NCI-H2107 treated with DMSO at 0.1 percent for 48 hours (cell line): ENCODE measurements at regions not wholly inside any gene's neighbourhood (a gene's known extent, or its start where the extent isn't known, plus 50 kb on each side); places are given as distances from the start of the nearest gene placed in this dataset.
"Not testable (repeated sequence)": the region's sequence is repeated elsewhere in the genome, so short reads cannot be mapped to it uniquely, and the experiment has no call there.

Source experiments
- DNase-seq: peaks from one replicate; lab custom pipeline; 2025; ENCODE audit not compliant: unreplicated experiment; lab: John Stamatoyannopoulos, UW

DNA sequence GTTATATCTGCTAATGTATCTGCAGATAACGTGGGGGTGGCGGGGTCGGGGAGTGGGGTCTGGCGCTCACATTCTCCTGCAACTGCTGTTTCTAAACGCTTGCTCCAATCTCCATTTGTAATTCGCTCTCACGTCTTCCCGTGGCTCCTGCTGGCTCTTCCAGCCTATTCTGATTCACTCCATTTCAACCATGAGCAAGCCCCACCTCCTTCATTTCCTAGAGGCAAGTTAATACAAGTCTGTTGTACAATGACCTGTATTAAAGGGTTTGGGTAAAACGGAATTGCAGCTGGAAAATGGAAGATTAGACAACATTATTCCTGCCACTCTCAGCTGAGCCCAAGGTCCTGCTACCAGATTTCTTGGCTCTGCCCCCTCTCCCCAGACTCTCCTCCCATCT is 132.3 kb downstream of the CSNK2A3 start:
- DNase-seq = no peak

DNA sequence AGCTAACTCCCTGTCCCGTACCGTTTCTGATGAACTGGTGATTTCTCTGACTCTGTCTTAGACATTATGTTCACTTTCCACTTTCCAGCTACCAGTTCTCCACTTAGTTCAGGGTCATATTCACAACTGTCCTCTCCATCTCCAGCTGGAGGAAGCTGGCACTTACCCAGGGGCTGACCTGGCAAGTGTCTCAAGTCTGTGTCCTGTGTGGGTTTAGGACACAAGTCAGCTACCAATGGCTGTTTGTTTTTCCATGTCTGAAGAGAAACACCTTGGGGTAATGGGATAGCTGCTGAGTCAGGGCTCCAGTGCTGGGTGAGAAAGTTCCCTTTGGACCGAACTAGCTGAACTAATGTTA is 134.4 kb downstream of the CSNK2A3 start:
- DNase-seq = no peak

DNA sequence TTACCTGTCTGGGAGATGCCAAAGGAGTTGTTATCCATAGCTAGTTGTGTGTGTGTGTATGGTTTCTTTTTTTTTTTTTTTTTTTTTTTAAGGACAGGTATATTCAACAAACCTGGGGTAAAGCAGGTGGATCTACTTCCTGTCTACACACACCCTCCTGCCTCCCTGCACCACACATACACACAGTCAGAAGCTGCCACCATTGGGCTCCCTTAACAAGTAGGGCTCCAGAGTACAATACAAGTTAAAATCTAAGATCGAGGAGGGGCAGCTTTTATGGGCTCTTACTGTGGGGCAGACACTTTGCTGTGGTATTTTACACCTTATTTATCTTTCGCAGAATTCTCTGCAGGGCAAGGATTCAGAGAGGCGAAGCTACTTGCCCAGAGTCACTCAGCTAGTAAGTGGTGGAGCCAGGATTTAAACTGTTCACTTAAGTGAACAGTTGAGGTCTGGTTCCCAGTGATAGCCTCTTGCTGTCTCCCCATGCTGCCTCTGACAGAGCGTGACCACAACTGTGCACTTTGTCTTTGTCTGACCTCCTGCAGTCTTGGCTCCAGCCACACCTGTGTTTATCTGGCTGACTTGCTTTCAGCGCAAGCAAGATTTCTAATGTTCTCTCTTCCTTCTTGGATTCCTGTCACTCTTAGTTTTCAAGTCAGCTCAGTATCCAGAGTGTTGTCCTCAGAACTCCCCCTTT is 135.0 kb downstream of the CSNK2A3 start:
- peak; percentile 17 for DNase-seq

DNA sequence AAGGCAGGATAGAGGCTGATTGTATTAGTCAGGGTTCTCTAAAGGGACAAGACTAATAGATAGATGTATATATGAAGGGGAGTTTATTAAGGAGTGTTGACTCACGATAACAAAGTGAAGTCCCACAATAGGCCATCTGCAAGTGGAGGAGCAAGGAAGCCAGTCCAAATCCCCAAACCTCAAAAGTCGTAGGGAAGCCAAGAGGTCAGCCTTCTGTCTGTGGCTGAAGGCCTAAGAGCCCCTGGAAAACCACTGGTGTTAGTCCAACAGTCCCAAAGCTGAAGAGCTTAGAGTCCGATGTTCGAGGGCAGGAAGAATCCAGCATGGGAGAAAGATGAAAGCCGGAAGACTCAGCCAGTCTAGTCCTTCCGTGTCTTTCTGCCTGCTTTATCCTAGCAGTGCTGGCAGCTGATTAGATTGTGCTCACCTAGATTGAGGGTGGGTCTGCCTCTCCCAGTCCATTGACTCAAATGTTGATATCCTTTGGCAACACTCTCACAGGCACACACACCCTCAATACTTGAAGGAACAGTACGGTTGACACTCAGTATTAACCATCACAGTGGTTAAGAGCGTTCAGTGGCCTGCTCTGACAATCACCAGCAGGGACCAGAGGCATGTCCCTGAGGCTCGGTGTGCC is 135.6 kb downstream of the CSNK2A3 start:
- no peak for DNase-seq

DNA sequence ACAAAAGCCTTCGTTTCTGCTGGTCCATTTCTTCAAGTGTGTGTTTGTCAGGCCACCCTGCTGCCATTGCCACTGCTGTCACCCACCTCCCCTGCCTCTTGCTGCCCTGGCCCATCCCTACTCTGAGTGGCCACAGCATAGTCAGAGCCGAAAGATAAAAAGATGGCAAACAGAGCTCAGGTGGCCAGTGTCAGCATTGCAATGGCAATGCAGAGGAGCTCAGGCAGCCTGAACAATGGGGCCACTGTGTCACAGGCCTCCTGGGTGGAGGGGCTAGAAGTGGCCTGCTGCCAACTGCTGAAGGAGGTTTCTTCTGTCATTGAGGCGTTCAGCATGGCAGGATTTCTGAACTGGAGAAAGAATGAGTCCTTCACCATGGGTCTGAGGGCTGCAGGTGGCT is 137.1 kb downstream of the CSNK2A3 start:
- peak; percentile 27 for DNase-seq

DNA sequence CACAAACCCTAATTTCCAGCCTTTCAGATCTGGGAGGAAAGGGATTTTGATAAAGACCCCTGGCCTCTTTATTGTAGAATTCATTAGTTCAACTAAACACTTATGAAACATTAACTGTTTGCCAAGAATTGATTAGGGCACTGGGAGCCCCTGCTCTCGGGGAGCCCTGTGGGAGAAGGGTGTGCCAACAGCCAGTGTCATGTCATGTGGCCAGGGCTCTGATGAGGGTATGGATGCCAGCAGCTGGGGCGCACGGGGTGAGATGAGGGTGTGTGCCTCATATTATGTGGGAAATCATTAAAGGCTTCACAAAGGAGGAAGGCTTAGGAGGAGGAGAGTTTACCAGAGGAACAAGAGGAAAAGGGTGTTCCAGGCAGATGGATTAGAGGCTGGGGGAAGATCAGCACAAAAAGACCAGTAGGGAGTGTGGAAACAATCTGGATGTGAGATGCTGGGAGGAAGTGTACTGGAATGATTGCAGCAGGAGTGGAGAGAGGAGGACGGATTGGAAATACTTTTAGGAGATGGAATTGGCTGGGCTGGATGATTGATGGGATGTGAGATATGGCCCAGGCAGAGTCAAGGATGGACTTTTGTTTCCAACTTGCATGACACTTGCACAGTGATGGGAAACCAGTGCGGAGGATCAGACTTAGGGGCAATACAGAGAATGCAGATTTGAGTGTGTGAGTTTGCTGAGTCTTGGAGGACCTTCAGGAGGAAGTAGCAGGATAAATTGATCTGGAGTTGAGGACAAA is 137.8 kb downstream of the CSNK2A3 start:
- no peak for DNase-seq

DNA sequence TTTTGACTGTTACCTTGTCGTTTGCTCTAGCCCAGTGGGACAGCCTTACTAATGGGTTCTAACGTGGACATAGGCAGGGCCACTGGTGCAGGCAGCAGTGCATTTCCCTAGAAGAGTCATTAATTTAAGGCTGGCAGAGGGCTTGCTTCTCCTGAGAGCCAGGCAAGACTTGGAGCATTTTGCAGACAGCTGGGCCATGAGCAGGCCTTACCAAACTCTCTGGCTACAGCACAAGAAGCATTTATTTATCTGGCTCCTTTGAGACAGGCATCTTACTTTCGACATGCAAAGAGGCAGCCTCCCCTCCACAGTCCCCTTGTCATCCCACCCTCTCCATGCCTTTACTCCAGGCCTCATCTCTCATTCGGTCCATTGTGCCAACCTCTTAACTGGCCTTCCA is 139.9 kb downstream of the CSNK2A3 start:
- no peak for DNase-seq

DNA sequence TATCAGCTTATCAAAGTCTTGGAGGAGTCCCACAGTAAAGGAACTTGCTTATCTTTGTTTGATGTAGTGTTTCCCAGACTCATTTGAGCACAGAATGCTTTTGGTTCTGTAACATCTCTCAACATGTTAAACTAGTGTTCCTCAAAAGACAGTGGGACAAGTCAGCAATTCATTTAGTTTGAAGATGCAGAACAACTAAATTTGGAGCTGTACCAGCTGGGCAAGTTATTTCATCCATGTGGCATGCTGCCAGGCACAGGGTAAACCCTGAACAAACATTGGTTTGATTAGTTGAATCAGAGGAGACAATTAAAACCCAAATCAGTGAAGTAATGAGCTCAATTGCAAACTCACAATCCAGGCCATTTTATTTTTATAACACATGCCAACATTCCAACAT is 141.2 kb downstream of the CSNK2A3 start:
- DNase-seq = no peak

DNA sequence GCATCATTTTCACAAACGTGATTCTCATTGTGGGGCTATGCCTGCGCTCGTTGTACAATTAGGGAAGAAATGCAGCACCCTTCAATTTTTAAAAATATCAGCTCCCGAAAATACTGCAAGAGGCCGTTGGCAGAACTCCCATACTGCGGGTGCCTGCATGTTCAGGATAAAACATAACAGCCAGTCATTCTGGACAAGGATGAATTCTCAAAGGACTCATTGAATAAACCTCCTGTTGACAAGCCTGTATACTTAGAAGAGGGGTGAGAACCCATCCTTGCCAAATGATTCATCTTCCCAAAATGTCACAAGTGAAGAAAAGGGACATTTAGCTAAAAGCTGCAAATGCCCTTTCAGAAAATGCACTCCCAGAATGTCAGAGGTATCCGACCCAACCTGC is 141.9 kb downstream of the CSNK2A3 start:
- no peak for DNase-seq

DNA sequence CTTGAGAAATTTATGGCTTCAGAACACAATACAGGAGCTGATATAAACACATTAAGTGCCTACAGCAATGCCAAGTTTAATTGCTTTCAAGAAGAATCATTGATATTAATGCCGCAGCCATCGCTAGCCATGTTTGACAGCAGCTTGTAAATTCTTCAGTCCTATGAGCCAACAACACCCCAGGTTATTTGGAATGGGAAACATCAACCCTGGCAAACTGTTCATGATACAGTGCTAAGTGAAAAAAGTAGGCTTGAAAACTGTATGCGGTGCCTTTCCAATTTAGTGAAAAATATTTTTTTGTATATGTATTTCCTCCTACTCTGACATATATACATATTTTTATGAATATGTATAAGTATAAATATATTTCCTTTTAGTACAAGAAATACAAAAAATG is 142.6 kb downstream of the CSNK2A3 start:
- DNase-seq = no peak

DNA sequence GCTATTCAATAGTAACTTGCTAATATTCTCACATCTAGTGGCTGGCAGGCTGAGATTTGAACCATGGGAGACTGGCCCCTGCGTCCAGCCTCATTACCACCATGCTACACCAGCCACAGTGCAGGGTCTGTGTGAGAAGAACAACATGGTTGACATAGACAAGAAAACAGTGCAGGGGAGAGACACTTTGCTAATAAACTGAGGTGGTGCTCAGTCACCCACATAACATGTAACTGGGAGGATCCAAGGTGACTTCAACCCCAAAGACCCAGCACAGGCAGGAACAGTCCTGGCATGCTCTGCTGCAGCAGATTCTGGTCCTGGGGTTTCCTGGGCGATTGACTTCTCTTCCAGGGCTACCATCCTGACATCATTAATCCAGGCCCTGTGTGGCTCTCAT is 143.1 kb downstream of the CSNK2A3 start:
- DNase-seq = no peak

DNA sequence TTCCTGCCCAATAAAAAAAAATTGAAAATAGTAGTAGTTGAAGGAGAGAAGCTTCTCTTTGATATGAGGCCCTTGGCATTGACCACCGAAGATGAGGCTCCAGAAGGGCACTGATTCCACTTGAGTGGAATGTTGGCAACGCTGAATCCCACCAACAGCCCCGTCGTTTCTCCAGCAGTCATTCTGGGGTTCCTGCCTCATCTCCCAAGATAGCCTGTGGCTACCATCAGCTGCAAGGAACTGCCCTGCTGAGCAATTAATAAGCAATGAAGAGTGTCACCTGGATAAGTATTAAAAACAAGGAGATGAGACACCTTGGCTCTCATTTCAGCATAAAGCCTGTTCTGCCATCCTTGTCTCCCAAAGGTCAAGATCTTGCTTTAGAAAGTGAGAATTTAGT is 144.1 kb downstream of the CSNK2A3 start:
- no peak for DNase-seq

DNA sequence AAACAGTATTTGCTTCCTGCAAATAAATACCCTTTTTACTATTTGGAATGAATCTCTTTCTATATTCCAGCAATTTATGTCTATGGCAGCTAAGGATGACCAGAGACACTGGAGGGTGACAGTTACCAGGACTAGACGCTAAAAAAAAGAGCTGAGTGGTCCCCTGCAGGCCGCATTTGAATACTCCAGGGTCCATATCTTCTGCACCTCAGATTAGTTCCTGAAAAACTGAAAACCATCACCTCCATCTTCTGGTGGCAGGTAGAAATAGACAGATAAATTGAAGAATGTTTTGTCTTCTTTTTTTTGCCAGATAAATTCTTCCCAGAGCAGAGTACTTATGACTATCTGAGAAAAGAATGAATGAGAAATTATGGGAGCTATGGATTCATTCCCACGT is 145.6 kb downstream of the CSNK2A3 start:
- DNase-seq = no peak

DNA sequence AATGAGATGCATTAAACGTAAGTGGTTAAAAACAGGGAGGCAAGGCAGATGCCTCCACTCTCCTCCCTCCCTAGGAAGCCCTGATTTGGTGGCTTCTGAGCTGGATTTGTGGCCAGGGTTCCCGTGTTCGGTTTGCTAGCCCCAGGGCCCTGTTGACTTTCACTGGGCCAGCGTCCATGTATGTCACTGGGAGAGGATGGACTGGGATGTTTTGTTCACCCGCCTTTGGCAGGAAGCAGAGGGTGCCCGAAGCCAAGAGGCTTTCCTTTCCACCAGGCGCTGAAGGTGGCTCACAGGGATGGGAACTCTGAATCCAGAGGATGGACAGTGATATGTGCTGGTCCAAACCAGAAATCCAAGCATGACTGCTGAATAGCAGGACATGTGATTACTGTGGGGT is 146.6 kb downstream of the CSNK2A3 start:
- no peak for DNase-seq

DNA sequence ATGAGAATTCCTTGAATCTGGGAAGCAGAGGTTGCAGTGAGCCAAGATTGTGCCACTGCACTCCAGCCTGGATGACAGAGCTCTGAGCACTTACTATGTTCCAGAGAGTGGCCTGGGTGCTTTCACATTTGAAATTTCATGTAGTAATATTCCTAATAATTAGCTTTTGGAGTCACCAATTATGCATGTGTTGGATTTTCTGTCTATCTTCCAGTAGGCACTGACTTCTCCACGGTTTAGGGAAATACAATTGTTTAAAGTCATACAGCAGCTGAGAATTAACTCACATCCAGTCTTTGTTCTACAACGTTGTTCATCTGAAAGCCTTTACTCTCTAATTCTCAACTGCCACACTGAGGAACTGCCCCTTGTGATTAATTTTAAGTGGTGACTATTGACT is 150.2 kb downstream of the CSNK2A3 start:
- DNase-seq = no peak

DNA sequence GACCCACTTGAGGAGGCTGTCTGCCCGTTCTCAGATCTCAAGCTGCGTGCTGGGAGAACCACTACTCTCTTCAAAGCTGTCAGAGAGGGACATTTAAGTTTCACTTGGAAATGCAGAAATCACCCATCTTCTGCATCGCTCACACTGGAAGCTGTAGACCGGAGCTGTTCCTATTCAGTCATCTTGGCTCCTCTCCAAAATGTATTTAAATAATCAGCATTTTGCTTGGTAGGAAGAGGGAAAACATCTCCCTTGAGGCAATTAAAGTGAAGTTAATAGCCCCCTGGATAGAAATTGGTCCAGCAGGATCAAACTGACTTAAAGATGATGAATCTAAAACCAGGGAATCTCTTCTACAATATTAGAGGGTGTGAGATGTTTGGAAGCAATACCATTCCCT is 151.7 kb downstream of the CSNK2A3 start:
- DNase-seq = not testable (repeated sequence)

DNA sequence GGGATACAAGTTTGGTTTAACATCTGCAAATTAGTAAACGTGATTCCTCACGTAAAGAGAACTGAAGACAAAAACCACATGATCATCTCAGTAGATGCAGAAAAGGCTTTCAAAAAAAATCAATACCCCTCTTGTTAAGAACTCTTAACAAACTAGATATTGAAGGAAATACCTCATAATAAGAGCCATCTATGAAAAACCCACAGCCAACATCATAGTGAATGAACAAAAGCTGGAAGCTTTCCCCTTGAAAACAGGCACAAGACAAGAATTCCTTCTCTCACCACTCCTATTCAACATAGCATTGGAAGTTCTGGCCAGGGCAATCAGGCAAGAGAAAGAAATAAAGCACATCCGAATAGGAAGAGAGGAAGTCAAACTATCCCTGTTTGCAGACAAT is 160.5 kb downstream of the CSNK2A3 start:
- no peak for DNase-seq

DNA sequence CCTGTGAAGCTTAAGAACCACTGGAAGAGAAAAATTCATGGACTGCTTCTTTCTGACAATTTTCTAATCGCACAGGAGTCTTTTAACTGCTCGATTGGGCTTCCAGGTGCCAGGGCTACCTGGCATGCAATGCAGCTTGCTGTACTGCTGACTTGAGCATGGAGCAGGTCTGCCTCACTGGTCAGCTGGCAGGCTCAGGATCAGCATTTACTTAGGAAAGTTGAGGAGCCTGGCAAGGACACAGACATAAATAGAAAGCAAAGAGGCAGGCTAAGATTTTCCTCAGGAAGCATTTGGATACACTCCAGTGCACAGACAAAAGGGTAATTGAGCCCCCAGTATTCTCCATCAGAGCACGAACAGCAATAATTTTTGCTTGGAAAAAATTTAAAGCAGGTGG is 163.5 kb downstream of the CSNK2A3 start:
- DNase-seq = no peak

DNA sequence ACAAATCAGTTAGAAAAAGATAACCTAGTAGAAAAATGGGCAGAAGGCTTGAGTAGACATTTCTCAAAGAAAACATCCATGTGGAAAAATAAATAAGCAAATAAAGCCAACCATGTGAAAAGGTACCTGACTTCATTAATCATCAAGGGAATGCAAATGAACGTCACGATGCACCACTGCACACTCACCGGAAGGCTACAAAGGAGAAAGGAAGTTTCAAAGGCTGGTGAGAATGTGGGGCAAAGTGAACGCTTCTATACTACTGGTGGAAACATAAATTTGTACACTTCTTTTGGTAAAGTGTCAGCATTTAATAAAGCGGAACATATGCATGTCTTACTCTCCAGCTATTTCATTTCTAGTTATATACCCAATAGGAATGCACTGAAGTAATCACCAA is 166.8 kb downstream of the CSNK2A3 start:
- no peak for DNase-seq

DNA sequence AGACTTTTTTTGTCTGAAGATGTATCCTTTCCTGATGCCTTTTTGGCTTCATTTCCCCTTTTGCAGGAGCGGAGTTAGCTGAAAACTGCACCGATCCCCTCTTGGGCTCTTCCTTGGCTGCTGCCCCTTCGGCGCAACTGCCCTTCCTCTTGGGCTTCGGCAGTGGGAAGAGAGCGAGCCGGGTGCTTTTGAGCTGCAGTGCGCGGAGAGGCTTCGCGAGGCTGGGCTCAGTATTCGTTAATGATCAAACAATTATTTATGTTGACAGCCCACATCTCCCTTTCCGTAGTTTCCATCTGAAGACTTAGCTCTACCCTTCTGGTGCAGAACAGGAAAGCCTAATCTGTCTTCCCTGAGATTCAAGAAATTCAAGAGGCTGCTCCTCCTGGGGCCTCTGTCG is 170.8 kb downstream of the CSNK2A3 start:
- no peak for DNase-seq

DNA sequence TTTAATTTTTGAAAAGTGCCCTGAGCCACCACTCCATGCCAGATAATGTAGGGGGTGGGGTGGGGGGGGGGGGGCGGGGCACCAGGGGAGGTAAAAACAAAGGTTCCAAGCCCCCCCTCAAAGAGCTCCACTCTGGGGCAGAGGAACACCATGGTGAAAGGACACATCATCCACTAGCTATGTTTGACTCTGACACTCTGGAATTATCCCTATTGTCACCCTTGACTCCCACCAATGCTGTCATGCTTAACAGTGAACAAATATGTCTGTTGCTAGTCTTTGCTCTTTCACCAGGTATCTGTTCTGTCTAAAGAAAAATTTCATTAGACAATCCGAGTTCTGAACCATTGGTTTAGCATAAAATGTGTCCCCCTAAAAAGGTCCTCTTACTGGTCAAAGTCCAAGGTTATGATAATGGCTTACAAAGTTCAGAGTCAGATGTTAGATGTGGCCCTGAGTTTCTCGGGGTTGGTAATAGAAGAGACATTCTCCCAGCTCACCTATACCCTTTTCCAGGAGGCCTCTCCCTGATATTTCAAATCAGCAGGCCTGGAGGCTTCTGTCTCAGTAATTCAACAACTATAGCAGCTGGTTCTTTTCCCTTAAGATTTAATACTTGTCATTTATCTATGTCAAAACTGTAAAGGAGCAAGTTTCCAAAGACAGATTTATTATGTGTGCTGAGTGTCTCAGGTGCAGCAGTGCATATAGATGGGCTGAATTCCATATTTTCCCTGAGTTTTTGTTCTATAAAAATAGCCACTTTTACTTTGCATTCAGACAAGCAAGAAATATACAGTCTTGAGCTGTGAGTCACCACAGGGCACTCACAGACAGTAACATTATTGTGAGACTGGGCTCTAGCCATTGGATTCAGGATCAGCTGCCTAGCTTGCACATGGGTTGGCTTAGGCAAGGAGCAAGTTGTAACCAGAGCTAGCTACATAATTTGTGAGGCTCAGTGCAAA is 174.1 kb downstream of the CSNK2A3 start:
- peak; percentile 2 for DNase-seq
